Ectodermal cell (in vitro differentiated cells): ENCODE measurements at regions not wholly inside any gene's neighbourhood (a gene's known extent, or its start where the extent isn't known, plus 50 kb on each side); places are given as distances from the start of the nearest gene placed in this dataset.

Experiments used
- H3K27ac ChIP-seq: 2 replicates; pipeline ENCODE4 v1.7.0; 2013; ENCODE audit warnings: mild to moderate bottlenecking, low read depth, low read length; ENCODE audit not compliant: insufficient read depth, poor library complexity, severe bottlenecking
- H3K27me3 ChIP-seq: 2 replicates; pipeline ENCODE4 v1.7.0; 2013; ENCODE audit warnings: mild to moderate bottlenecking, low read length; ENCODE audit not compliant: insufficient read depth, control insufficient read depth, poor library complexity, severe bottlenecking
- H3K36me3 ChIP-seq: one replicate; pipeline ENCODE4 v1.7.0; 2013; ENCODE audit warnings: low read length; ENCODE audit not compliant: control insufficient read depth, insufficient read depth
- H3K4me1 ChIP-seq: one replicate; pipeline ENCODE4 v1.7.0; 2013; ENCODE audit warnings: low read length; ENCODE audit not compliant: control insufficient read depth, insufficient read depth
- H3K4me3 ChIP-seq: 2 replicates; pipeline ENCODE4 v1.7.0; 2013; ENCODE audit warnings: low read depth, low read length, control low read depth; ENCODE audit not compliant: insufficient read depth
- H3K9me3 ChIP-seq: 2 replicates; pipeline ENCODE4 v1.7.0; 2013; ENCODE audit warnings: mild to moderate bottlenecking, low read length, moderate library complexity; ENCODE audit not compliant: control insufficient read depth
- WGBS, 2 experiments: methylation state at CpG; one replicate each; pipeline ENCODE4 v1.1.7; 2013; ENCODE audit warnings: missing lambda C conversion rate in 2 of 2; 5-methylcytosine and 5-hydroxymethylcytosine counted together

GRCh38 chr1:38341694-38342093 is 295.1 kb upstream of the POU3F1 start:
- Histone ChIP-seq H3K4me1 (no peaks in the 10 kb centered on the region), H3K27me3 (no peaks in the 10 kb centered on the region), H3K27ac (no peak overlapping the region), H3K36me3 (no peaks in the 10 kb centered on the region), H3K9me3 (no peaks in the 10 kb centered on the region), H3K4me3 (no peak overlapping the region)
- 91 to 94% methylated on average over 4 of the region's 4 CpGs for WGBS, 2 experiments

GRCh38 chr1:38340409-38340808 is 293.8 kb upstream of the POU3F1 start:
- Histone ChIP-seq H3K4me3 (no peak overlapping the region), H3K27ac (no peak overlapping the region), H3K36me3 (no peaks in the 10 kb centered on the region), H3K4me1 (no peaks in the 10 kb centered on the region), H3K9me3 (no peaks in the 10 kb centered on the region), H3K27me3 (no peaks in the 10 kb centered on the region)
- 87 to 91% methylated on average over 5 of the region's 5 CpGs for WGBS, 2 experiments

- no peak overlapping the region for H3K27ac ChIP-seq
- no peaks in the 10 kb centered on the region for H3K4me1 ChIP-seq
- H3K4me3 ChIP-seq = no peak overlapping the region
- 85 to 91% methylated on average over 5 of the region's 5 CpGs for WGBS, 2 experiments
- no peaks in the 10 kb centered on the region for H3K9me3 ChIP-seq
- no peaks in the 10 kb centered on the region for H3K27me3 ChIP-seq
- no peaks in the 10 kb centered on the region for H3K36me3 ChIP-seq
Observed at GRCh38 chr1:38337711-38338110, 291.1 kb upstream of the POU3F1 start.

- no peaks in the 10 kb centered on the region for H3K9me3 ChIP-seq
- H3K27me3 ChIP-seq = no peaks in the 10 kb centered on the region
- H3K4me1 ChIP-seq = no peaks in the 10 kb centered on the region
- no peak overlapping the region for H3K27ac ChIP-seq
- H3K4me3 ChIP-seq = no peak overlapping the region
- no peaks in the 10 kb centered on the region for H3K36me3 ChIP-seq
- WGBS, 2 experiments = 92 to 95% methylated on average over 6 of the region's 6 CpGs
Observed at GRCh38 chr1:38336961-38337360, 290.4 kb upstream of the POU3F1 start.

- Histone ChIP-seq H3K9me3 (no peaks in the 10 kb centered on the region), H3K27me3 (no peaks in the 10 kb centered on the region), H3K36me3 (no peaks in the 10 kb centered on the region), H3K4me1 (no peaks in the 10 kb centered on the region), H3K4me3 (no peak overlapping the region), H3K27ac (no peak overlapping the region)
- WGBS, 2 experiments = 92 to 96% methylated on average over 8 of the region's 8 CpGs
Observed at GRCh38 chr1:38336301-38336923, 289.8 kb upstream of the POU3F1 start.

GRCh38 chr1:38334930-38335592 is 288.5 kb upstream of the POU3F1 start:
- no peaks in the 10 kb centered on the region for H3K9me3 ChIP-seq
- 72 to 74% methylated on average over 5 of the region's 5 CpGs for WGBS, 2 experiments
- no peak overlapping the region for H3K27ac ChIP-seq
- H3K27me3 ChIP-seq = no peaks in the 10 kb centered on the region
- no peaks in the 10 kb centered on the region for H3K36me3 ChIP-seq
- no peak overlapping the region for H3K4me3 ChIP-seq
- H3K4me1 ChIP-seq = no peaks in the 10 kb centered on the region

GRCh38 chr1:38332649-38333310 is 286.2 kb upstream of the POU3F1 start:
- H3K4me3 ChIP-seq = no peak overlapping the region
- H3K27me3 ChIP-seq = no peaks in the 10 kb centered on the region
- WGBS, 2 experiments = 90 to 93% methylated on average over 7 of the region's 7 CpGs
- H3K27ac ChIP-seq = no peak overlapping the region
- H3K4me1 ChIP-seq = no peaks in the 10 kb centered on the region
- H3K36me3 ChIP-seq = no peaks in the 10 kb centered on the region
- no peaks in the 10 kb centered on the region for H3K9me3 ChIP-seq

- H3K27me3 ChIP-seq = no peaks in the 10 kb centered on the region
- no peak overlapping the region for H3K27ac ChIP-seq
- no peaks in the 10 kb centered on the region for H3K4me1 ChIP-seq
- WGBS, 2 experiments = 44 to 45% methylated on average over 2 of the region's 2 CpGs
- H3K36me3 ChIP-seq = no peaks in the 10 kb centered on the region
- H3K9me3 ChIP-seq = no peaks in the 10 kb centered on the region
- no peak overlapping the region for H3K4me3 ChIP-seq
Observed at GRCh38 chr1:38331496-38332210, 285.1 kb upstream of the POU3F1 start.

GRCh38 chr1:38330799-38331198 is 284.2 kb upstream of the POU3F1 start:
- H3K4me3 ChIP-seq = no peak overlapping the region
- H3K9me3 ChIP-seq = no peaks in the 10 kb centered on the region
- H3K27ac ChIP-seq = no peak overlapping the region
- H3K4me1 ChIP-seq = no peaks in the 10 kb centered on the region
- no peaks in the 10 kb centered on the region for H3K36me3 ChIP-seq
- no peaks in the 10 kb centered on the region for H3K27me3 ChIP-seq
- WGBS, 2 experiments = 87 to 92% methylated on average over 5 of the region's 5 CpGs

- H3K9me3 ChIP-seq = no peaks in the 10 kb centered on the region
- no peaks in the 10 kb centered on the region for H3K27me3 ChIP-seq
- WGBS, 2 experiments = 87 to 88% methylated on average over 1 to 2 of the region's 2 CpGs
- no peaks in the 10 kb centered on the region for H3K36me3 ChIP-seq
- no peak overlapping the region for H3K27ac ChIP-seq
- H3K4me1 ChIP-seq = no peaks in the 10 kb centered on the region
- no peak overlapping the region for H3K4me3 ChIP-seq
Observed at GRCh38 chr1:38329644-38330043, 283.1 kb upstream of the POU3F1 start.
